Stimulated activated CD4-positive, alpha-beta T cell treated with anti-CD3 and anti-CD28 coated beads, Interleukin-12 subunit alpha, Interleukin-12 subunit beta, amount 100 ng/mL, for 48 hours (primary cell): ENCODE measurements at regions not wholly inside any gene's neighbourhood (a gene's known extent, or its start where the extent isn't known, plus 50 kb on each side); places are given as distances from the start of the nearest gene placed in this dataset.

Experiments
- DNase-seq, 3 donors: peaks; one replicate each; pipeline ENCODE4 v3.0.0-alpha.2; 2020; ENCODE audit warnings: low read depth in 2 of 3, low spot score in 1 of 3

DNA sequence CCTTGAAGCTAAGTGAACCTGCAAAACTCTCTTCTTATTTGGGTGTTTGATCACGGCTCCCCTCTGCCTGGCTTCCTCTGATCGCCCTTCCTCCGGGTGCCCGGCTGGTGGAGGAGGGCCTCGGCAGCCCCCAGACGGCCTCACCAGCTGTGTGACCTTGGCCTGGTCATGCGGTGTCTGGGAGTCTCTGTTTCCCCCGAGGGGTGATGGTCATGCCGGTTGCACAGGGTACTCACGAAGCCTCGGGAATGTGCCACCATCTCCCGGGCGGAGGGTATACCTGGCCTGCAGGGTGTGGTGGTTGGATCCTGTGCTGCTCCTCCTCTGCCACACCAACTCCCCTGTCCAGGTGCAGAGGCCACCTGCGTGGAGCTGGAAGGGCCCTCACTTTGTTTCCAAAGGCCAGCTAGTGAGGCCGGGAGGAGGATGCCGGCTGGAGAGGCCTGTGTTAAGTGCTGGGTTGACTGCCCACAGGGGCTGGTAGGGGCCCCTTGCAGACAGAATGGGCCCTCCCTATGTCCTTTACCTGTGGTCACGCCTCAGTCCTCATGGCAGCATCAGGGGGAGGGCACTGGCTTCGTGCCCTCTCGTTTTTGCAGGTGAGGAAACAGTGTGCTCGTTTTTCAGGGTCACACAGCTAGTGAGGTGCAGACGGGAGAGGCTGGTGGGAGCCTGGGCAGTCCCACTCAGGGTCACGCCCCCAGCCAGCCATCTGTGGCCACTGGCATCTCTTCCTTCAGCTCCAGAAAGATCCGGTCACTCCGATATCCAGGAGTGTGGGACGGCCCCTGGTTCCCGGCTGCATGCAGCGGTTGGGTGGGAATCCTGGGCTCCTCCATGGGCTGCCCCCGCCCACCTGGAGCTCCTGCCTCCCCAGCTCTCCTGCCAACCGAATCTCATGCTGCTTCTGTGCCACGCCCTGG is 148.5 kb upstream of the GSE1 start:
- no peak for DNase-seq

GRCh38 chr16:85465328-85466303 is 147.5 kb upstream of the GSE1 start:
- no peak for DNase-seq

GRCh38 chr16:85466304-85466700 is 146.8 kb upstream of the GSE1 start:
- no peak for DNase-seq

DNA sequence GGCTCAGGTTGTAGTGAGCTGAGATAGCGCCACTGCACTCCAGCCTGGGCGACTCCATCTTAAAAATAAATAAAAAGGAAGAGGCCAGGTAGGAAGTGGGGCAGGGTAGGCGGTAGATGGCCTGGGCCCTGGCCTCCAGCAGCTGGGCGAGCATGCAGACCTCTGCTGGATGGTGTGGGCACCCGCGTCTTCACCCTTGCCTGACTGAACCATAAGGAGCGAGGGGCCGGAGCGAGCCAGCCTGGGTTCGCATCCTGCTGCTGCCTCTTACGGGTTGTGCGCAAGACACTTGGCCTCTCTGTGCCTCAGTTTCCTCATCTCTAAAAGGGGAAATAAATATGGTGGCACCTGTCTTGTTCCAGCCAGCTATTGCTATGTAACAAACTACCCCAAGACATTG is 146.1 kb upstream of the GSE1 start:
- no peak for DNase-seq

DNA sequence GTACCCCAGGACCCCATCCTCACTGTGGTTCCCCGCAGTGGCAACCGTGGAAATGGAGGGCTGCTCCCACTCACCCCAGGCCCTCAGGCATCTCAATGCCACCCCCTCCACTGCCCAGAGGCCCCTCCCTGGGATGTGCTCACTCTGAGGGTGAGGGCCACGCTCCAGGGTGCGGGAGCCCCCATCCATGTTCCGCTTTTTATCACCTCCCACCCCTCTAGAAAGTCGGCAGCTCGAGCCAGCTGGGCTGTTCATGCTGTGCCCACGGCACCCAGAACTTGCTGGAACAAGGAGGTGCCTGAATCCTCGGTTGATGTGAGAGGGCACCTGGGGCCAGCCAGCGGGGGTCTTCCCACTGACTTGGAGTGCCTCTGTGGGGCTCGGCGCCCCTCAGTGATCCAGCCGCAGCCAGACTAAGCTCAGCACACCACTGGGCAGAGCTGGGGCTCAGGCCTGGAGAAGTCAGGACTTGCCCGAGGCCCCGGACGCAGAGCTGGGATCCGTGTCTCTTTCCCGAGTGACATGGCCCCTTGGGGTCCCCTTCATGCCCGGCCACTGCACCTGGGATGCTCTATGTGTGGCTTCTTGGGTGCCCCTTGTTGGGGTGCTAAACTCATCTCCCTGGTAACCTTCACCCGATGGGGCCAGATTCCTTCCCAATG is 143.1 kb upstream of the GSE1 start:
- DNase-seq: no peak

GRCh38 chr16:85470873-85471272 is 142.2 kb upstream of the GSE1 start:
- no peak for DNase-seq

DNA sequence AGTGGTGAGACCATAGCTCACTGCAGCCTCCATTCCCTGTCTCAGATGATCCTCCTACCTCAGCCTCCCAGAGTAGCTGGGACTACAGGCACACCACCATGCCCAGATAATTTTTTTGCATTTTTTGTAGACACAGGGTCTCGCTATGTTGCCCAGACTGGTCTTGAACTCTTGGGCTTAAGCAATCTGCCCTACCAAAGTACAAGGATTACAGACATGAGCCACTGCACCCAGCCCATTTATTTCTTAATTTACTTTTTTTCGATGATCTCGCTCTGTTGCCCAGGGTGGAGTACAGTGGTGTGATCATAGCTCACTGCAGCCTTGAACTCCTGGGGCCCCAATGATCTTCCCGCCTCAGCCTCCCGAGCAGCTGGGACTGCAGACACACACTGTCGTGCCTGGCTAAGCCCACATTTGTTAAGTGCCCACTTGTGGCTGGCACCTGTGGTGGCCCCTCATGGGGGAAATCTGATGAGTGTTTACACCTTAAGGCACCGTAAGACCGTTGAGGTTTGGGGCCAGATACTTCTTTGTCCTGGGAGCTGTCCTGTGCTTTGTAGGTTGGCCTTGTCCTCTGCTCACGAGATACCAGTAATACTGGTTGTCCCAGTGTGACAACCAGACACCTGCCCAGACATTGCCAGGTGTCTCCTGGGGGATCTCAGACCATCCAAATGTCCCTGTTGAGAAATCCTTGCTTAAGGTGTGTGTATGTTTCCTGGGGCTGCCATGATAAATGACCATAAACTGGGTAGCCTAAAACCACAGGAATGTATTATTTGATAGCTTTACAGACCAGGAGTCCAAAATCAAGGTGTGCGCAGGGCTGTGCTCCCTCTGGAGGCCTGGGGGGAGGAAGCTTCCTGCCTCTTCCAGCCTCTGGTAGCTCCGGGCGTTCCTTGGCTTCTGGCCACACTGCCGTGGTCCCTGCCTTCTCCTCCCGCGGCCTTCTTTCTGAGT is 141.4 kb upstream of the GSE1 start:
- DNase-seq: no peak

DNA sequence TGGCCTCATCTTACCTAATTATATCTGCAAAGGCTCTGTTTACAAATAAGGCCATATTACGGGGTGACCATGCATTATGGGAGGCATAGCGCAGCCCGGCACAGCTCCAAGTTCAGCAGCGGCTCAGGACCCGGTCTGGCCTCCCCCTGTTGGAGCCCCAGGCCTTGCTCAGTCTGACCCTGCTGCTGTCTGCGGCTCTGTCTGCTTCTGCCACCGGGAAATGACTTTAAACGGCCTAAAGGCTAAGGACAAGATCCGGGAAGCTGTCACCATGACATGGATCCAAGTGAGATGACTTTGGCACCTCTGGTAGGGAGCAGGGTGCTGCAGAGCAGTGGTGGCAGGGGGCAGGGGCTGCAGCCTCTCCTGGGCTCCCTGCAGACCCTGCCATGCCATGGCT is 140.6 kb upstream of the GSE1 start:
- no peak for DNase-seq

DNA sequence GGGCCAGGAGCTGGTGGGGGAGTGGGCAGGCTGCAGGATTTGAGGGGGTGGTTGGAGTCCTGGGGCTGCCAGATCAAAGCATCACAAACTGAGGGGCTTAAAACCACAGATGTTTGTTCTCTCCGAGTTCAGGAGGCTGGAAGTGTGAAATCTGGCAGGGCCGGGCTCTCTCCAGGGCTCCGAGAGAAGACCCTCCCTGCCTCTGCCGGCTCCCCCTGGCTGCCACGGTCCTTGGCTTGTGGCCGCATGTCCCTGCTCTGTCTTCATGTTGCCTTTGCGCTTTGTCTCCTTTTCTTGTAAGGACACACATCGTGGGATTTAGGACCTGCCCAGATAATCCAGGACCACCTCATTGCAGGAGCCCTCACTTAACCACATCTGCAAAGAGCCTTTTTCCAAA is 139.8 kb upstream of the GSE1 start:
- DNase-seq: no peak

- no peak for DNase-seq
Measured at GRCh38 chr16:85473909-85474620, 139.1 kb upstream of the GSE1 start.

GRCh38 chr16:85474621-85475217 is 138.4 kb upstream of the GSE1 start:
- no peak for DNase-seq

DNA sequence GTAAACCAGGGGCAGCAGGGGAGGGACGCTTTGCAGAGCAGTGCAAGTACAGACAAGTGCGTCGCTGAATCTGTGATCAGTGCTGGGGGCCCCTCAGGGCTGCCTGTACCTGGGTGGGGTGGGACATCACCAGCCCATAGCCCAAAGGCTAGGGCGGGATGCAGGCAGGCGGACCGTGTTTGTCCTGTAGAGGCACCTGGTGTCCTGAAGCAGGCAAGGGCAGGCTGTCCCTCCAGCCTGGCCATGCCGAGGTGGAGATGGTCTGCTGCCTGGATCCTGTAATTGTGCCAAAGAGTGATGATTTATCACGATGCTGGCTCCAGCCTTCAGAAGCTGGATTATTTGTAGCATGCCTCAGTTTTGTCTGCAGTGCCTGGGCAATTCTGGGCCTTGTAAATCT is 137.9 kb upstream of the GSE1 start:
- no peak for DNase-seq

- no peak for DNase-seq
Measured at GRCh38 chr16:85475691-85476300, 137.3 kb upstream of the GSE1 start.

DNA sequence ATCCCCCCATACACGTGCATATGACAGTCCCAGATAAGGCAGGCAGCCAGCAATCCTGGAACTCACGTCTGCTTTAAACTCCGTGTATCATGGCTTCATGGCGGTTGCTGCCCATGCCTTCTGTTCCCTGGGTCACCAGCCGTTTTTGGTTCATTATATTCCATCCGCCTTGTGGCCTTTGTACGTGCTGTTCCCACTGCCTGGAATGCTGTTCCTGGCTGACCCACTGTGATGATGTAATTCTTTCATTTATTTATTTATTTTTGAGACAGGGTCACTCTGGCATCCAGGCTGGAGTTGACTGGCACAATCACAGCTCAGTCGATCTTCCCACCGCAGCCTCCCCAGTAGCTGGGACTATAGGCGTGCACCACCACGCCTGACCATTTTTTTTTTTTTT is 136.7 kb upstream of the GSE1 start:
- no peak for DNase-seq

- no peak for DNase-seq
Measured at GRCh38 chr16:85477801-85478363, 135.2 kb upstream of the GSE1 start.

GRCh38 chr16:85479972-85480726 is 133.0 kb upstream of the GSE1 start:
- no peak for DNase-seq

- no peak for DNase-seq
Measured at GRCh38 chr16:85480727-85481101, 132.4 kb upstream of the GSE1 start.

GRCh38 chr16:85481206-85481605 is 131.9 kb upstream of the GSE1 start:
- no peak for DNase-seq
